Lower lobe of right lung (tissue), 2 donors: ENCODE measurements at regions not wholly inside any gene's neighbourhood (a gene's known extent, or its start where the extent isn't known, plus 50 kb on each side); places are given as distances from the start of the nearest gene placed in this dataset.

Experiments
- ATAC-seq, 2 donors: fragments of 200-7000 bp; cut with Tn5 transposase; one replicate each; pipeline ENCODE4 v1.9.1; 2020 to 2022; ENCODE audit warnings: mild to moderate bottlenecking in 2 of 2, moderate library complexity in 2 of 2
- DNase-seq: peaks from one replicate; pipeline ENCODE4 v3.0.0-alpha.2; 2020
- H3K27ac ChIP-seq: fragments of 200-600 bp; one replicate; pipeline ENCODE4 v1.8.0; 2022
- H3K27me3 ChIP-seq: fragments of 200-600 bp; one replicate; pipeline ENCODE4 v1.8.0; 2022; ENCODE audit warnings: low read depth
- H3K36me3 ChIP-seq: fragments of 200-600 bp; one replicate; pipeline ENCODE4 v1.8.0; 2022; ENCODE audit warnings: mild to moderate bottlenecking
- H3K4me1 ChIP-seq: fragments of 200-600 bp; one replicate; pipeline ENCODE4 v1.8.0; 2022
- H3K4me3 ChIP-seq: fragments of 200-600 bp; one replicate; pipeline ENCODE4 v1.8.0; 2022; ENCODE audit warnings: mild to moderate bottlenecking
- H3K9me3 ChIP-seq: fragments of 200-600 bp; one replicate; pipeline ENCODE4 v1.8.0; 2022
- intact Hi-C: fragments of 100-400 bp; cut with DNase I; formaldehyde crosslinking; loops from one replicate; pipeline ENCODE4 v1.11.0; 2022
- TF ChIP-seq, protein P1 (sequence below): fragments of 200-600 bp; IDR thresholded peaks from one replicate; pipeline ENCODE4 v1.8.0; 2022; ENCODE audit warnings: antibody characterized with exemption, mild to moderate bottlenecking
- donor health status: DM: no; HTN: yes; CAD: no; lungs with severe emphysema.

DNA sequence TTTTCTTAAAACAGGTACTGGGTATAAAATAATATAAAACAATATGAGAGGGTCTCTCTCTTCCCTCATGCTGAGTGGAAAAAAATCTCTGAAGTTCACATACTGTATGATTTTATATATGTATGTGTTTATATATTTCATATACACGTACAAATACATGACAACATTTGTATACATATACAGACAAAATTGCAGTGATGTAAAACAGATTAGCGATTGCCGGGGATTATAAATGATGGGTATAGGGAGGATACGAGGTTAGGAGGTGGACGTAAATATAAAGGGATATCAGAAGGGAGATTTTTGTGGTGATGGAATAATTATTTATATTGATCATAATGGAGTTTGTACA is 194.8 kb upstream of the PRSS16 start:
- no peaks in the 10 kb centered on the region for H3K9me3 ChIP-seq
- intact Hi-C loops, result no loop called here

DNA sequence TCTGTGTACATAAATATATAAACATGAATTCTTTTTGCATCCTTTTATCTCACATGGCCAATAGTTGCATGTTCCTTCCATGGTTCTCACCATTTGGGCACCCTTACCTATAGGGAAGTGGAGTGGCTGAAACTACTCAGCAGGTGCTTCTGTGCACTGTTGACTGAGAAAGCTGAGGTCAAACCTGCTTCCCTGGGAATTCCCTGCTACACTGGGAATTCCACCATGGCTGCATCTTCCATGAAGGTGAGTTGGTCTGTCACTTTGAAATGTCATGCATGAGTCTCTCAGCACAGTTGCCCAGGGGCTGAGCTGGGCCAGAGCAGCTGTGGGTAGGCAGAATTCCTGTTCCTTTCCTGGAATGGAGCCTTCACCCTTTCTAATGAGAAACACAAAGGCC is 193.8 kb upstream of the PRSS16 start:
- Histone ChIP-seq H3K27me3 (no peaks in the 10 kb centered on the region), H3K4me1 (no peaks in the 10 kb centered on the region), H3K9me3 (no peaks in the 10 kb centered on the region), H3K27ac (no peak overlapping the region), H3K36me3 (no peaks in the 10 kb centered on the region), H3K4me3 (no peak overlapping the region)
- DNase-seq, result no peak
- no peak for ATAC-seq
- TF ChIP-seq, protein P1, sequence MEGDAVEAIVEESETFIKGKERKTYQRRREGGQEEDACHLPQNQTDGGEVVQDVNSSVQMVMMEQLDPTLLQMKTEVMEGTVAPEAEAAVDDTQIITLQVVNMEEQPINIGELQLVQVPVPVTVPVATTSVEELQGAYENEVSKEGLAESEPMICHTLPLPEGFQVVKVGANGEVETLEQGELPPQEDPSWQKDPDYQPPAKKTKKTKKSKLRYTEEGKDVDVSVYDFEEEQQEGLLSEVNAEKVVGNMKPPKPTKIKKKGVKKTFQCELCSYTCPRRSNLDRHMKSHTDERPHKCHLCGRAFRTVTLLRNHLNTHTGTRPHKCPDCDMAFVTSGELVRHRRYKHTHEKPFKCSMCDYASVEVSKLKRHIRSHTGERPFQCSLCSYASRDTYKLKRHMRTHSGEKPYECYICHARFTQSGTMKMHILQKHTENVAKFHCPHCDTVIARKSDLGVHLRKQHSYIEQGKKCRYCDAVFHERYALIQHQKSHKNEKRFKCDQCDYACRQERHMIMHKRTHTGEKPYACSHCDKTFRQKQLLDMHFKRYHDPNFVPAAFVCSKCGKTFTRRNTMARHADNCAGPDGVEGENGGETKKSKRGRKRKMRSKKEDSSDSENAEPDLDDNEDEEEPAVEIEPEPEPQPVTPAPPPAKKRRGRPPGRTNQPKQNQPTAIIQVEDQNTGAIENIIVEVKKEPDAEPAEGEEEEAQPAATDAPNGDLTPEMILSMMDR, result no peak
- intact Hi-C loops, result no loop called here

More for the DNA sequence above, 194.8 kb upstream of the PRSS16 start:
- no peak overlapping the region for H3K4me3 ChIP-seq
- ATAC-seq (no peak), DNase-seq (no peak)
- TF ChIP-seq, protein P1, result no peak
- H3K36me3 ChIP-seq, result no peaks in the 10 kb centered on the region
- no peaks in the 10 kb centered on the region for H3K4me1 ChIP-seq
- H3K27ac ChIP-seq, result no peak overlapping the region
- H3K27me3 ChIP-seq, result no peaks in the 10 kb centered on the region

DNA sequence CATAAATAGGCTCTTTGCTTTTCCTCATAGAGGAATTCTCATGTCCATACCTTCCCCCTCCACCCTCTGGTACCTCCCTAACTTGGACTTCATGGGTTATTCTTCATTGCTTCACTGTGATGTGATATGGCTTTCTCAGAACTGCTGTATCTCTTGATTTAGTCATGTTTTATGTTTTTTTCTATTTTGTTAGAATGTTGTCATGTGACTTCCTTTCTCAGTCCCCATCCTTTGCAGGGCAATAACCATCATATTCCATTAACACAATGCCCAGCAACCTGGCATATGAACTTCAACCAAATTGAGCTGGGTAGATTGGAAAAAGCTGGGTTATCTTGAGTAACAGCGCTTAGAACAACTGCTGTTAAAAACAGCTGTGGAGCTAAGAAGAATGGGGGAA is 190.9 kb upstream of the PRSS16 start:
- no peak for DNase-seq
- no peaks in the 10 kb centered on the region for H3K36me3 ChIP-seq
- no peak for ATAC-seq
- no peaks in the 10 kb centered on the region for H3K9me3 ChIP-seq
- H3K27ac ChIP-seq, result no peak overlapping the region
- H3K4me1 ChIP-seq, result no peaks in the 10 kb centered on the region
- H3K4me3 ChIP-seq, result no peak overlapping the region
- intact Hi-C loops, result no loop called here
- H3K27me3 ChIP-seq, result no peaks in the 10 kb centered on the region
- TF ChIP-seq, protein P1, result no peak

DNA sequence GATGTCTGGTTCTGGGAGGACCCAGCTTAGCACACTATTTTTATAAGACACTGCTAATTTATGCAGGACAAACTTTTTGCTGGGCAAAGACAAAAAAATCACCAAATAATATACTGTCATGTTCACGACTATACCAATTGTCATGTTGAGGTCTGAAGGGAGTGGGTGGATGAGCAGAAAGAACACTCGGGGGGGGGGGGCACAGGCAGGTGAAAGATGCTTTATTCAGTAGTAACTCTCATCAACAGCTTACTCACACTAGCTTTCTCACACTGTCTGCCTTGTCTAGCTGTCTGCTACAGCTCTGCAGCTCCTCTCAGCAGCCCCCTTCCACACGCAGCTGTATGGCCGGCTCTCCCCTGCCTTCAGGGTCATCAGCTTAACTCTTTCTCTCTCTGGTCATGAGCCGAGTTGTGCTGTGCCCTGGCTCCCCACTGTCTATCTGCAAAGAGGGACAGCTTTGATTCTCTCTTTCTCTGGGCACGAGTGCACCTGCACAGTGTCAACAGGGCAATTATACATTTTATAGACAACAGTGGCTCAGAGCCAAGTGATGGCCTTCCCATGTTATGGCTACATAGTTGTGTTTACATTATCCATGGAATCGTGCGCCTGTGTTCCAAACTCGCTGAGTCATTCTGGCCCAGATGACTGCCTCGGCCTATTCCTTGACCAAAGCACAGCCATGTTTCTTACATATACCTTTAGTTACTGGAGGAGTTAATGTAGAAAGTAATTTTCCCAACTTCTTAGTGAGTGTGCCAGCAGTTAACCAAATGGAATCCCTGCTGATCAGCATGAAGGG is 187.7 kb upstream of the PRSS16 start:
- DNase-seq (no peak), ATAC-seq (no peak)
- H3K27me3 ChIP-seq, result no peaks in the 10 kb centered on the region
- no peaks in the 10 kb centered on the region for H3K4me1 ChIP-seq
- H3K9me3 ChIP-seq, result no peaks in the 10 kb centered on the region
- TF ChIP-seq, protein P1, result no peak
- H3K4me3 ChIP-seq, result no peak overlapping the region
- intact Hi-C loops, result no loop called here
- H3K27ac ChIP-seq, result no peak overlapping the region
- H3K36me3 ChIP-seq, result no peaks in the 10 kb centered on the region

DNA sequence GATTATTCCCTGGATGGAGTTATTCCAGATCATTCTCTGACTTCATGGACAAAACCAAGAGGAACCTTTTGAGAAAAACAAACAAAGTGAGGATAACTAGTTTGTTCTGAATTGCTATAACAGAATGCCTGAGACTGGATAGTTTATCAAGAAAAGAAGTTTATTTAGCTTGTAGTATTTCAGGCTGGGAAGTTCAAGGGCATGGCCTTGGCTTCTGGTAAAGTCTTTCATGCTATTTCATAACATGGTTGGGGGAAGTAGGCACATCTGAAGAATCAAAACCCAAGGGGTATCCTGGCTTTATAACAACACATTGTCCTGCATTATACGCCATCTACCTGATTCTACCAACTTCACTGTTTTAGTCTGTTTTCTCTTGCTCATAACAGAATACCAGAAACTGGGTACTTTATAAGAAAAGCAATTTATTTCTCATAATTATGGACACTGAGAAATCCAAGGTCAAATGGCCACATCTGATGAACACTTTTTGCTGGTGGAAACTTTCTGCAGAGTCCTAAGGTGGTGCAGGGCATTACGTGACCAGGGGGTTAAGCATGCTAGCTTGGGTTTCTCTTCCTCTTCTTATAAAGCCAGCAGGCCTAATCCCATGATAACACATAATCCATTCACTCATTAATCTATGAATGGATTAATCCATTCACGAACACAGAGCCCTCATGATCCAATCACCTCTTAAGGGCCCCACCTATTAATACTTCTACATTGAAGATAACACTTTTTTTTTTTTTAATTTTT is 186.1 kb upstream of the PRSS16 start:
- intact Hi-C loops, result no loop called here
- TF ChIP-seq, protein P1, result no peak
- no peak overlapping the region for H3K4me3 ChIP-seq
- H3K9me3 ChIP-seq, result no peaks in the 10 kb centered on the region
- no peaks in the 10 kb centered on the region for H3K36me3 ChIP-seq
- no peaks in the 10 kb centered on the region for H3K4me1 ChIP-seq
- ATAC-seq (no peak), DNase-seq (no peak)
- no peaks in the 10 kb centered on the region for H3K27me3 ChIP-seq
- no peak overlapping the region for H3K27ac ChIP-seq
